HCT116 (cell line): ENCODE measurements at regions not wholly inside any gene's neighbourhood (a gene's known extent, or its start where the extent isn't known, plus 50 kb on each side); places are given as distances from the start of the nearest gene placed in this dataset.

ENCODE experiments used
- ATAC-seq: fragments of 200-7000 bp; cut with Tn5 transposase; 2 replicates; pipeline ENCODE4 v1.9.1; 2020; ENCODE audit warnings: mild to moderate bottlenecking, moderate library complexity
- BruUV-seq: library from RNA; stranded (reverse); fragments of 400-500 nt; replicated peaks from 2 replicates; lab custom pipeline; 2021; lab: Mats Ljungman, UMichigan
- CTCF ChIA-PET: fragments of 300-600 bp; sonication (Branson Sonifier 250); formaldehyde crosslinking; loops from one replicate; lab custom pipeline; 2021; ENCODE audit warnings: antibody characterized with exemption; lab: Charles Lee
- POLR2A ChIA-PET: fragments of 300-600, 350-600 bp; sonication (Branson Sonifier 250); formaldehyde crosslinking; loops from one replicate; lab custom pipeline; 2021; ENCODE audit warnings: antibody characterized with exemption; lab: Charles Lee
- RAD21 ChIA-PET, 2 experiments: fragments of 300-600 bp; sonication (Branson Sonifier 250); formaldehyde crosslinking; loops; one replicate each; lab custom pipeline; 2023; ENCODE audit warnings: low total read pairs in 2 of 2; ENCODE audit not compliant: uncharacterized antibody in 2 of 2, unreplicated experiment in 2 of 2, low non-redundant PET in 1 of 2; lab: Charles Lee
- DNase-seq: peaks from one replicate; pipeline ENCODE4 v3.0.0-alpha.2; 2010; ENCODE audit warnings: low read depth, low spot score
- H2AFZ ChIP-seq: fragments of 200-600 bp; shearing (Covaris generic), sonication (generic); 2 replicates; pipeline ENCODE4 v1.6.1; 2017; ENCODE audit warnings: low read depth, mixed run types, mixed read lengths, antibody characterized with exemption, low read length; ENCODE audit not compliant: poor library complexity, severe bottlenecking
- H3K27ac ChIP-seq: 2 replicates; pipeline ENCODE4 v1.5.1; 2012; ENCODE audit warnings: low read depth, low read length
- H3K27me3 ChIP-seq: fragments of 200-600 bp; sonication (generic); 2 replicates; pipeline ENCODE4 v1.6.1; 2016; ENCODE audit warnings: mixed run types, low read length, mixed read lengths; ENCODE audit not compliant: insufficient read depth
- H3K36me3 ChIP-seq, 2 experiments: fragments of 200-500 bp in 1 of 2; fragments of 200-600 bp in 1 of 2; sonication (Bioruptor generic) in 1 of 2; sonication (generic) in 1 of 2; 2 replicates each; pipeline versions ENCODE4 v1.5.1 to v1.6.1; 2014 to 2016; ENCODE audit warnings: low read length in 2 of 2, inconsistent platforms in 1 of 2, mixed read lengths in 1 of 2, mixed run types in 1 of 2; ENCODE audit not compliant: insufficient read depth in 2 of 2, control insufficient read depth in 1 of 2
- H3K4me1 ChIP-seq, 2 experiments: fragments of 200-600 bp in 1 of 2; sonication (generic) in 1 of 2; 2 replicates each; pipeline versions ENCODE4 v1.5.1 to v1.6.1; 2012 to 2017; ENCODE audit warnings: low read length in 2 of 2, inconsistent platforms in 1 of 2, mild to moderate bottlenecking in 1 of 2, mixed read lengths in 1 of 2, mixed run types in 1 of 2, moderate library complexity in 1 of 2; ENCODE audit not compliant: insufficient read depth in 2 of 2, control insufficient read depth in 1 of 2
- H3K4me2 ChIP-seq: fragments of 200-600 bp; sonication (generic); 2 replicates; pipeline ENCODE4 v1.6.1; 2017; ENCODE audit warnings: mixed run types, low read length, mixed read lengths
- H3K4me3 ChIP-seq, 2 experiments: fragments of 200-600 bp in 1 of 2; sonication (generic) in 1 of 2; replicated peaks in 1 of 2; 2 replicates each; pipeline ENCODE4 v1.5.1; 2011 to 2016; ENCODE audit warnings: low read length in 2 of 2, control low read depth in 1 of 2, low read depth in 1 of 2, mild to moderate bottlenecking in 1 of 2, mixed read lengths in 1 of 2, mixed run types in 1 of 2
- H3K79me2 ChIP-seq: fragments of 200-600 bp; sonication (generic); 2 replicates; pipeline ENCODE4 v1.6.1; 2017; ENCODE audit warnings: mild to moderate bottlenecking, mixed run types, low read length, moderate library complexity, mixed read lengths; ENCODE audit not compliant: insufficient read depth
- H3K9ac ChIP-seq: fragments of 200-600 bp; sonication (generic); 2 replicates; pipeline ENCODE4 v1.6.1; 2016; ENCODE audit warnings: low read length, mixed read lengths
- H3K9me2 ChIP-seq: fragments of 200-600 bp; sonication (generic), shearing (Covaris generic); 2 replicates; pipeline ENCODE4 v1.6.1; 2017; ENCODE audit warnings: mixed run types, mild to moderate bottlenecking, moderate library complexity; ENCODE audit not compliant: insufficient read depth
- H3K9me3 ChIP-seq, 2 experiments: fragments of 200-500 bp in 1 of 2; fragments of 200-600 bp in 1 of 2; sonication (Bioruptor generic) in 1 of 2; sonication (generic) in 1 of 2; 2 replicates each; pipeline ENCODE4 v1.6.1; 2014 to 2017; ENCODE audit warnings: low read length in 2 of 2, mixed read lengths in 2 of 2, inconsistent platforms in 1 of 2, low read depth in 1 of 2, mild to moderate bottlenecking in 1 of 2, mixed run types in 1 of 2, moderate library complexity in 1 of 2; ENCODE audit not compliant: control insufficient read depth in 1 of 2, insufficient read depth in 1 of 2
- H4K20me1 ChIP-seq: fragments of 200-600 bp; sonication (generic), shearing (Covaris generic); 2 replicates; pipeline ENCODE4 v1.6.1; 2017; ENCODE audit warnings: mixed run types, mild to moderate bottlenecking, moderate library complexity; ENCODE audit not compliant: insufficient read depth
- CBX3 ChIP-seq: IDR thresholded peaks from 2 replicates; pipeline ENCODE4 v1.6.1; 2012; ENCODE audit warnings: low read depth
- CEBPB ChIP-seq: IDR thresholded peaks from 2 replicates; pipeline ENCODE4 v1.6.1; 2012; ENCODE audit warnings: low read depth
- CTCF ChIP-seq, 3 experiments: fragments of 200-600 bp in 1 of 3; sonication (generic) in 1 of 3; IDR thresholded peaks in 2 of 3; conservative IDR thresholded peaks in 1 of 3; 2 replicates each; pipeline ENCODE4 v1.5.1; 2012 to 2017; ENCODE audit warnings: low read depth in 2 of 3, low read length in 2 of 3, antibody characterized with exemption in 1 of 3, borderline replicate concordance in 1 of 3, control low read depth in 1 of 3, mild to moderate bottlenecking in 1 of 3, mixed read lengths in 1 of 3, mixed run types in 1 of 3, moderate library complexity in 1 of 3; ENCODE audit not compliant: insufficient read depth in 1 of 3
- EGR1 ChIP-seq: IDR thresholded peaks from 2 replicates; pipeline ENCODE4 v1.6.1; 2012; ENCODE audit warnings: low read depth
- ELF1 ChIP-seq: IDR thresholded peaks from 2 replicates; pipeline ENCODE4 v1.6.1; 2012; ENCODE audit warnings: low read depth, borderline replicate concordance
- EZH2 ChIP-seq: fragments of 200-600 bp; sonication (generic); IDR thresholded peaks from 2 replicates; pipeline ENCODE4 v1.6.1; 2017; ENCODE audit warnings: antibody characterized with exemption, mixed run types
- EZH2phosphoT487 ChIP-seq: fragments of 200-600 bp; IDR thresholded peaks from 2 replicates; pipeline ENCODE4 v1.6.1; 2018; ENCODE audit warnings: antibody characterized with exemption, borderline replicate concordance
- FOSL1 ChIP-seq: IDR thresholded peaks from 2 replicates; pipeline ENCODE4 v1.6.1; 2012; ENCODE audit warnings: low read depth
- JUND ChIP-seq: IDR thresholded peaks from 2 replicates; pipeline ENCODE4 v1.6.1; 2012
- MAX ChIP-seq: IDR thresholded peaks from 2 replicates; pipeline ENCODE4 v1.6.1; 2012
- POLR2A ChIP-seq: IDR thresholded peaks from 2 replicates; pipeline ENCODE4 v1.7.0; 2011; ENCODE audit warnings: borderline replicate concordance; ENCODE audit not compliant: insufficient read depth, insufficient read length; ENCODE audit errors: extremely low read depth
- RAD21 ChIP-seq: IDR thresholded peaks from 2 replicates; pipeline ENCODE4 v1.6.1; 2012; ENCODE audit warnings: low read depth, mild to moderate bottlenecking
- REST ChIP-seq: IDR thresholded peaks from 2 replicates; pipeline ENCODE4 v1.6.1; 2012; ENCODE audit warnings: low read depth
- SP1 ChIP-seq: IDR thresholded peaks from 2 replicates; pipeline ENCODE4 v1.6.1; 2012; ENCODE audit warnings: low read depth
- TCF7L2 ChIP-seq: IDR thresholded peaks from 2 replicates; pipeline ENCODE4 v1.7.0; 2011; ENCODE audit warnings: borderline replicate concordance, inconsistent platforms; ENCODE audit not compliant: insufficient read depth, insufficient read length; ENCODE audit errors: extremely low read depth
- YY1 ChIP-seq: IDR thresholded peaks from 2 replicates; pipeline ENCODE4 v1.6.1; 2011; ENCODE audit warnings: low read length, low read depth, moderate library complexity, mild to moderate bottlenecking; ENCODE audit not compliant: insufficient replicate concordance; ENCODE audit errors: extremely low read depth
- ZBTB33 ChIP-seq: IDR thresholded peaks from 2 replicates; pipeline ENCODE4 v1.6.1; 2011; ENCODE audit warnings: mild to moderate bottlenecking, low read length, moderate library complexity; ENCODE audit not compliant: insufficient replicate concordance; ENCODE audit errors: extremely low read depth
- ZFX ChIP-seq: fragments of 450-650 bp; IDR thresholded peaks from 2 replicates; pipeline ENCODE4 v1.6.1; 2017
- intact Hi-C: fragments of 100-400 bp; cut with micrococcal nuclease; formaldehyde crosslinking; loops from 2 replicates; pipeline ENCODE4 v1.10.0; 2022

GRCh38 chr1:212234431-212235395, 50.5 kb upstream of the PPP2R5A start:
- CTCF ChIA-PET, result interaction anchor here (0.6 kb wide), 1 partner anchor 57 kb away, joined by 3 read pairs; no protein-coding TSS in a partner anchor
- Histone ChIP-seq H3K36me3 (no peaks in the 10 kb centered on the region), H2AFZ (peak overlapping the region; percentile 93), H3K9me3 (no peaks in the 10 kb centered on the region), H3K9ac (peak overlapping the region; percentile 46), H3K27ac (peak overlapping the region; percentile 60; the same call in 1 of the 2 replicates), H3K27me3 (no peaks in the 10 kb centered on the region), H3K79me2 (no peaks in the 10 kb centered on the region), H3K4me1 (peaks cover 30 to 54% of the 10 kb centered on the region in 2 experiments), H4K20me1 (no peaks in the 10 kb centered on the region), H3K4me3 (peak overlapping the region; percentile 11 to 46; a peak in 3 of 4 replicates), H3K9me2 (no peaks in the 10 kb centered on the region), H3K4me2 (peak overlapping the region; percentile 85)
- DNase-seq (peak; percentile 73), ATAC-seq (peak; percentile 95)
- intact Hi-C loops, result no loop called here
- BruUV-seq, result no TSS peak
- POLR2A ChIA-PET, result interaction anchor here (0.7 kb wide), 1 partner anchor 9 kb away, joined by 3 read pairs; no protein-coding TSS in a partner anchor
- RAD21 ChIA-PET, result no interaction called here
- TF ChIP-seq CBX3 (peak; percentile 85), EZH2 (no peak), MAX (peak; percentile 76), YY1 (no peak), RAD21 (0 out of 2 replicates have a peak, but pooled peaks have one; percentile 3), JUND (peak; percentile 90), CTCF (IDR thresholded peaks at IDR 0.05 in 2 of 3, conservative IDR thresholded peaks at IDR 0.05 in 1 of 3; ENCODE audit: borderline replicate concordance in 1 of 3, insufficient read depth in 1 of 3, low read depth in 2 of 3, low read length in 2 of 3) (no peak), ZBTB33 (peak; percentile 43), FOSL1 (peak; percentile 92), CEBPB (peak; percentile 55; the same call in 1 of the 2 replicates), SP1 (peak; percentile 80), ZFX (no peak), REST (no peak), EZH2phosphoT487 (no peak), TCF7L2 (no peak), POLR2A (no peak), ELF1 (no peak), EGR1 (0 out of 2 replicates have a peak, but pooled peaks have one; percentile 46)
